ENCODE measurements at regions not wholly inside any gene's neighbourhood (a gene's known extent, or its start where the extent isn't known, plus 50 kb on each side); places are given as distances from the start of the nearest gene placed in this dataset.

GRCh38 chr6:139762587-139763031 is 388.2 kb upstream of the CITED2 start:
- peak in 2 of 4 donors; percentile 17 to 52 for ATAC-seq
- TF ChIP-seq CTCF (IDR thresholded peaks at IDR 0.05) (no peak), POLR2A (IDR thresholded peaks at IDR 0.05) (no peak)
- 45 to 54% (median 52%) methylated on average over 4 of the region's 4 CpGs for WGBS, 4 donors
- H3K27ac ChIP-seq: peak overlapping the region in 5 of 12 donors; percentile 15 to 83 (median 80)
- no peak for DNase-seq
- no peaks in the 10 kb centered on the region for H3K36me3 ChIP-seq
- peaks cover 0 to 56% (median 30%) of the 10 kb centered on the region in 12 donors for H3K4me1 ChIP-seq
- intact Hi-C loops (cut with DNase I): loop anchor here in 7 of 10 donors (5.0 to 10.0 kb wide), 5 partner anchors 122 to 682 kb away; partner anchors contain the start of gene CITED2 (in 4 of the 7)
- no peaks in the 10 kb centered on the region for H3K27me3 ChIP-seq
- no peak overlapping the region for H3K4me3 ChIP-seq
- no peaks in the 10 kb centered on the region for H3K9me3 ChIP-seq

- Histone ChIP-seq H3K36me3 (no peaks in the 10 kb centered on the region), H3K9me3 (no peaks in the 10 kb centered on the region), H3K4me3 (no peak overlapping the region), H3K27me3 (no peaks in the 10 kb centered on the region), H3K27ac (no peak overlapping the region), H3K4me1 (peaks cover 3 to 59% (median 34%) of the 10 kb centered on the region in 12 donors)
- ATAC-seq (no peak), DNase-seq (no peak)
- intact Hi-C loops (cut with DNase I): loop anchor here in 7 of 10 donors (5.0 to 10.0 kb wide), 5 partner anchors 125 to 685 kb away; partner anchors contain the start of gene CITED2 (in 4 of the 7)
- no peak for TF ChIP-seq CTCF (IDR thresholded peaks at IDR 0.05)
- 74 to 79% (median 74%) methylated on average over 3 of the region's 3 CpGs for WGBS, 4 donors
These were observed 385.7 kb upstream of the CITED2 start for GRCh38 chr6:139760128-139760527.

- ATAC-seq: no peak
- intact Hi-C loops (cut with DNase I): loop anchor here in 2 of 10 donors (10.0 kb wide), 2 partner anchors 244 to 384 kb away; partner anchors contain the start of gene CITED2 (in 1 of the 2)
- Histone ChIP-seq H3K36me3 (no peaks in the 10 kb centered on the region), H3K27ac (no peak overlapping the region), H3K27me3 (no peaks in the 10 kb centered on the region), H3K4me3 (no peak overlapping the region), H3K9me3 (no peaks in the 10 kb centered on the region), H3K4me1 (peaks cover 3 to 54% (median 29%) of the 10 kb centered on the region in 12 donors)
- WGBS, 4 donors: 96 to 99% (median 97%) methylated on average over 2 of the region's 2 CpGs
- no peak for TF ChIP-seq CTCF (IDR thresholded peaks at IDR 0.05)
- TF ChIP-seq POLR2A (IDR thresholded peaks at IDR 0.05): no peak
- no peak for DNase-seq
These were observed 384.6 kb upstream of the CITED2 start for GRCh38 chr6:139759086-139759485.

GRCh38 chr6:139758209-139758611 is 383.8 kb upstream of the CITED2 start:
- Histone ChIP-seq H3K4me1 (peaks cover 0 to 45% (median 24%) of the 10 kb centered on the region in 12 donors), H3K4me3 (no peak overlapping the region), H3K27me3 (no peaks in the 10 kb centered on the region), H3K27ac (peak overlapping the region in 5 of 12 donors; percentile 5 to 52 (median 34)), H3K9me3 (no peaks in the 10 kb centered on the region), H3K36me3 (no peaks in the 10 kb centered on the region)
- ATAC-seq (peak; percentile 64 to 82 (median 73)), DNase-seq (no peak)
- TF ChIP-seq POLR2A (IDR thresholded peaks at IDR 0.05) (no peak), CTCF (IDR thresholded peaks at IDR 0.05) (no peak)
- intact Hi-C loops (cut with DNase I): loop anchor here in 2 of 10 donors (10.0 kb wide), 2 partner anchors 243 to 383 kb away; partner anchors contain the start of gene CITED2 (in 1 of the 2)
- WGBS, 4 donors: 20 to 34% (median 29%) methylated on average over 3 of the region's 3 CpGs

Measured in heart left ventricle (tissue), 16 donors.